ENCODE measurements at regions not wholly inside any gene's neighbourhood (a gene's known extent, or its start where the extent isn't known, plus 50 kb on each side); places are given as distances from the start of the nearest gene placed in this dataset.

DNA sequence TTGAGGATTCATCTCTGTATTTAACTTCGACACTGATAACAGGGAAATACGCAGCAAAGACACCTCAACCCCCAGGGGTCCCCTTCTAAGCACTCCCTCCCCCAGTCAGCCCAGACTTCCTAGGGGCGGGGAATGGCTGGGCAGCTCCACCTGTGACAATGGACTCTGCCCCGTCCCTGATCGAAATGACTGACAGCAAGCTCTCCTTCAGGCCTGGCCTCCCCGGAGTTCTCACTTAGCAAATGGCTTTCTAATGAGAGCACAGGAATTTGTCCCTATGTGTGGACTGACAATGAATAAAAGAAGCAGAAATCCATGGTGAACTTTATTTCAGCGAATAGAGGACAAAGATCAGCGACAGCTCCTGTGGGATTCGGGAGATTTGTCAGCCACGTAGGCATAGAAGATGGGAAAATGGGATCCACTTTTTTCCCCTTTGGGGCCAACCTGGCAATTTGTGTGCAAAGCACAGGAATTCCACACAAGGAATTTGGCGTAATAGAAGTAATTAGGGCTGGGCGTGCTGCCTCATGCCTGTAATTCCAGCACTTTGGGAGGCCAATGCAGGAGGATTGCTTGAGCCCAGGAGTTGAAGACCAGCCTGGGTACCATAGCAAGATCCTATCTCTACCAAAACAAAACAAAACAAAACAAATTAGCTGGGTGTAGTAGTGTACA, 63.8 kb downstream of the TNFAIP2 start:
- intact Hi-C loops (cut with DNase I; ENCODE audit: low total_unique reads) = no loop called here

DNA sequence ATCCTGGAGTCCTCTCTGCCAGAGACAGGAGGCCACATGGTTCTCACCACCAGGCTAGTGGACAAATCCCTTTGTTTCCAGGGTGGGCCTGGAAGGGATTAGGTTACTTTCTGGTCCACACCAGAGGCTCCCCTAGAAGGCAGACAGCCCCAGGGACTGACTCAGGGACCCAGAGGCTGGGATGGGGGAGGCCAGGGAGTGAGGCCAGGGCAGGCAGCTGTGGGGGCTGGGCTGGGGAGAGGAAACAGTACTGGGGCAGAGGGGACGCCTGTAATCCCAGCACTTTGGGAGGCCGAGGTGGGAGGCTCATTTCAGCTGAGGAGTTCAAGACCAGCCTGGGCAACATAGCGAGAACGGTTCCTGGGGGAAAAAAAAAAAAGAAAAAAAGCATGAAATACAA, 64.7 kb downstream of the TNFAIP2 start:
- TF ChIP-seq POLR2A (IDR thresholded peaks at IDR 0.05) = no peak
- TF ChIP-seq, protein P1, sequence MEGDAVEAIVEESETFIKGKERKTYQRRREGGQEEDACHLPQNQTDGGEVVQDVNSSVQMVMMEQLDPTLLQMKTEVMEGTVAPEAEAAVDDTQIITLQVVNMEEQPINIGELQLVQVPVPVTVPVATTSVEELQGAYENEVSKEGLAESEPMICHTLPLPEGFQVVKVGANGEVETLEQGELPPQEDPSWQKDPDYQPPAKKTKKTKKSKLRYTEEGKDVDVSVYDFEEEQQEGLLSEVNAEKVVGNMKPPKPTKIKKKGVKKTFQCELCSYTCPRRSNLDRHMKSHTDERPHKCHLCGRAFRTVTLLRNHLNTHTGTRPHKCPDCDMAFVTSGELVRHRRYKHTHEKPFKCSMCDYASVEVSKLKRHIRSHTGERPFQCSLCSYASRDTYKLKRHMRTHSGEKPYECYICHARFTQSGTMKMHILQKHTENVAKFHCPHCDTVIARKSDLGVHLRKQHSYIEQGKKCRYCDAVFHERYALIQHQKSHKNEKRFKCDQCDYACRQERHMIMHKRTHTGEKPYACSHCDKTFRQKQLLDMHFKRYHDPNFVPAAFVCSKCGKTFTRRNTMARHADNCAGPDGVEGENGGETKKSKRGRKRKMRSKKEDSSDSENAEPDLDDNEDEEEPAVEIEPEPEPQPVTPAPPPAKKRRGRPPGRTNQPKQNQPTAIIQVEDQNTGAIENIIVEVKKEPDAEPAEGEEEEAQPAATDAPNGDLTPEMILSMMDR (IDR thresholded peaks at IDR 0.05) = no peak
- intact Hi-C loops (cut with DNase I; ENCODE audit: low total_unique reads) = no loop called here
- 92 to 93% methylated on average over 4 of the region's 4 CpGs for WGBS, 2 donors
- H3K4me3 ChIP-seq (ENCODE audit: low read depth, poor library complexity, severe bottlenecking) = no peak overlapping the region
- peak in 1 of 2 donors; percentile 46 for DNase-seq (ENCODE audit: low spot score in 2 of 2)

More for the DNA sequence above, 63.8 kb downstream of the TNFAIP2 start:
- 79 to 82% methylated on average over 12 of the region's 12 CpGs for WGBS, 2 donors
- no peak overlapping the region for H3K4me3 ChIP-seq (ENCODE audit: low read depth, poor library complexity, severe bottlenecking)
- no peak for TF ChIP-seq POLR2A (IDR thresholded peaks at IDR 0.05)
- TF ChIP-seq, protein P1 (IDR thresholded peaks at IDR 0.05) = no peak
- peak in 1 of 2 donors; percentile 3 for DNase-seq (ENCODE audit: low spot score in 2 of 2)

DNA sequence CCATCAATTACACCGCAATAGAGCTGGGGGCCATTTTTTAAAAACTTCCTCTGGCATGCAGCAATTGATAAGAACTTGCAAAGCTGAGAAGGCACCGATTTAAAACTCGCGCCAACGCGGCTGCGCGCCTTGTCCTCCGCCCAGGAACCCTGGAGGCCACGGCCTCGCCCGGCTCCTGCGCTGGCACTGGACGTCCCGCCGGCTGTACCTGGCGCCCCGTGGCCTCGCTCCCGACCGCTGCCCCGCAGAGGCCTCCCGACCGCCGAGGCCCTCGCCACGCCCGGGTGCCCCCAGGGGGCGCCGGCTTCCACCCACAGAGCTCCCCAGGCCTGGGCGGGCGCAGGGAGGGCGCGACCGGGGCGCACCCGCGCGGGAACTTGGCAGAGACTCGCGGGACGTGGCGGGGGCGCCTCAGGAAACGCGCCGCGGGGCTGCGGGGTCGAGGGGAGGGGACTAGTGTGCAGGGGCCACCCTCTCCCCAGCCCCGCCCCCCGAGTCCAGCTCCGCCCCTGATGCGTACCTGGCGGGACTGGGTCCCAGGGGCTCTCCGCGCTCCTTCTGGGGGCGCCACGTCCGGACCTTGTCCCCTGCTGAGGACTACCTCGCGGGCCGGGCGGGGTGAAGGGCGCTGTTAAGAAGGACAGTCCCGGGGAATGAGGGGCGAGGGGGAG, 65.7 kb downstream of the TNFAIP2 start:
- intact Hi-C loops (cut with DNase I; ENCODE audit: low total_unique reads) = no loop called here
- 4 to 5% methylated on average over 30 to 36 of the region's 67 CpGs for WGBS, 2 donors
- TF ChIP-seq POLR2A (IDR thresholded peaks at IDR 0.05) = no peak
- TF ChIP-seq, protein P1 (IDR thresholded peaks at IDR 0.05) = no peak
- no peak overlapping the region for H3K4me3 ChIP-seq (ENCODE audit: low read depth, poor library complexity, severe bottlenecking)
- DNase-seq (ENCODE audit: low spot score in 2 of 2) = peak in 1 of 2 donors; percentile 85

DNA sequence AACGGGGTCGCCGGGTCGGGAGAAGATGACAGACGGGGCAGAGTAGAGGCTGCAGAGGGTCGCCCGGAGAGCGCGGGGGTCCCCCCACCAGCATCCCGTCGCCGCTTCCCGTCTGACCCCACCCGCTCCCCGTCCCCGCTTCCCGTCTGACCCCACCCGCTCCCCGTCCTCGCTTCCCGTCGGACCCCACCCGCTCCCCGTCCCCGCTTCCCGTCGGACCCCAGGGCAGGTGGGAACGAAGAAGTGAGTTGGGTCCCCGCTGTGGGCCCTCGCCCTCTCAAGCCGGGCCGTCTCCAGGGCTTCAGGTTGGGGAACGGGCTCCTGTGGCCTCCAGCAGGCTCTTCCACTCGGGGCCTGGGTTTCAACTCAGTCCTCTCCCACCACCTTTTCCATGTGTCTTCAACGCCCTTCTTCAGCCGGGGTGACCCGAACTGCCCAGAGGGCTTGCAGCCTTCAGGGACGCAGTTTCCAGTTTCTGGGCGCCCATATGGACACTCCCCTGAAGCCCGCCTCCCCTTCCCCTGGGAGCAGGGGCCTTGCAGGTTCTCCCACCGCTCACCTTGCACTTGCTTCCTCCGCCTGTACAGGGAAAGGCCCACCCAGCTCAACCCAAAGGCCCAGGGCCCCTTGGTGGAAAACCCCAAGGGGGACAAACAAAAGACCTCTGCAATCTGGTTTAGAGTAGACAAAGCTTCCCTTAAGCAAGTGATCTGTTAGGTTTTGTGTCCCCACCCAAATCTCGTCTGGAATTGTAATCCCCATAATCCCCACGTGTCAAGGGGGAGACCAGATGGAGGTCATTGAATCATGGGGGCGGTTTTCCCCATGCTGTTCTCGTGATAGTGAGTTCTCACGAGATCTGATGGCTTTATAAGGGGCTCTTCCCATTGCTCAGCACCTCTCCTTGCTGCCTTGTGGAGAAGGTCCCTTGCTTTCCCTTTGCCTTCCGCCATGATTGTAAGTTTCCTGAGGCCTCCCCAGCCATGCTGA, 66.5 kb downstream of the TNFAIP2 start:
- WGBS, 2 donors = 49 to 67% methylated on average over 37 to 48 of the region's 48 CpGs
- DNase-seq (ENCODE audit: low spot score in 2 of 2) = peak in 1 of 2 donors; percentile 81
- intact Hi-C loops (cut with DNase I; ENCODE audit: low total_unique reads) = no loop called here
- H3K4me3 ChIP-seq (ENCODE audit: low read depth, poor library complexity, severe bottlenecking) = no peak overlapping the region
- TF ChIP-seq, protein P1 (IDR thresholded peaks at IDR 0.05) = no peak
- no peak for TF ChIP-seq POLR2A (IDR thresholded peaks at IDR 0.05)

DNA sequence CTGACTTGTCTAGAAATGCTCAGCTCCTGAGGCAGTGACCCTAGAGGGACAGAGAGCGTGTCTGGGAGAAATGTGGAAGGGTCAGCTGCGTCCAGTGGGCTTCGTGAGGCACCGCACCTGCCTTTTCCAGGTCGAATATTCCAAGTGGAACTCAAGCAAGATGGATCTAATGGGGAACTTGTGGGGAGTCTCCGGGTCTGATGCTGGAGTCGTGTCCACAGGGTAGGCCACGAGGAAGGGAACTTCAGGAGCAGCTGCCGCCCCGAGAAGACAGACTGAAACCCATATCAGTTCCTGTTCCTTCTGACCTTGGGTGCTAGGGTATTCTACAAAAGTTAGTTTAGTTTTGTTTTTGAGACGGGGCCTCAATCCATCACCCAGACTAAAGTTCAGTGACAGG, 67.5 kb downstream of the TNFAIP2 start:
- no peak overlapping the region for H3K4me3 ChIP-seq (ENCODE audit: low read depth, poor library complexity, severe bottlenecking)
- WGBS, 2 donors = 89 to 95% methylated on average over 11 of the region's 11 CpGs
- peak in 1 of 2 donors; percentile 70 for DNase-seq (ENCODE audit: low spot score in 2 of 2)
- no peak for TF ChIP-seq POLR2A (IDR thresholded peaks at IDR 0.05)
- intact Hi-C loops (cut with DNase I; ENCODE audit: low total_unique reads) = no loop called here
